Activated CD8-positive, alpha-beta memory T cell treated with anti-CD3 and anti-CD28 coated beads, Interleukin-2, amount 10 ng/mL, durations not matched to agents 7 days and 5 days (primary cell): ENCODE measurements at regions not wholly inside any gene's neighbourhood (a gene's known extent, or its start where the extent isn't known, plus 50 kb on each side); places are given as distances from the start of the nearest gene placed in this dataset.

Experiments
- ATAC-seq: fragments of 150-1000 bp; cut with Tn5 transposase; one replicate; pipeline ENCODE4 v1.10.0; 2021; ENCODE audit warnings: moderate library complexity
- CTCF ChIA-PET: fragments of 350-600 bp; sonication (Branson Sonifier 250); formaldehyde crosslinking; loops from one replicate; lab custom pipeline; 2021; ENCODE audit warnings: antibody characterized with exemption; lab: Charles Lee
- DNase-seq: peaks from one replicate; pipeline ENCODE4 v3.0.0-alpha.2; 2020
- H3K27ac Mint-ChIP-seq: one replicate; pipeline ENCODE4 v1.8.0; 2021; ENCODE audit warnings: mild to moderate bottlenecking, mixed read lengths
- H3K27me3 Mint-ChIP-seq: one replicate; pipeline ENCODE4 v1.8.0; 2021; ENCODE audit warnings: mixed read lengths
- H3K36me3 Mint-ChIP-seq: one replicate; pipeline ENCODE4 v1.8.0; 2021; ENCODE audit warnings: mild to moderate bottlenecking, mixed read lengths
- H3K4me1 Mint-ChIP-seq: one replicate; pipeline ENCODE4 v1.8.0; 2021; ENCODE audit warnings: mixed read lengths
- H3K4me3 Mint-ChIP-seq: one replicate; pipeline ENCODE4 v1.8.0; 2021; ENCODE audit warnings: mild to moderate bottlenecking, moderate library complexity, mixed read lengths
- H3K9me3 Mint-ChIP-seq: one replicate; pipeline ENCODE4 v1.8.0; 2022; ENCODE audit warnings: low read depth, mixed read lengths

DNA sequence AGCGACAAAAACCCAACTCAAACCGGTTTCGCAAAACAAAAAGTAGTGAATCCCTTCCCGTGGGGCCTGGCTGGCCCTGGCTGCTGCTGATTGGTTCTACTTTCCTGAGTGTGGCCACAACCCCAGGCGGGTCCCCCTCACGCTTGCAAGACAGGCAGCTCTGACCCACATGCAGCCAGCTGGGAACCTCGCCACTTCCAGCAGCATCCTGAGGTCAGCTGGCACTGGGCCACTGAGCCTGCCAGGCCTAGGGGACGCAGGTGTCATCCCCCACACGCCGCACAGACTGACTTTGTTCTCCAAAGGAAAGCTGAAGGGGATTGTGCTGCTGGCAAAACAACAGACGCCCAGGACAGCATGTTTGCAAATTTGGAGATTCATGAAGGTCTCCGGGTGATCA is 111.1 kb downstream of the TPRA1 start:
- H3K36me3 Mint-ChIP-seq: no peaks in the 10 kb centered on the region
- peaks cover 20% of the 10 kb centered on the region for H3K4me1 Mint-ChIP-seq
- no peak overlapping the region for H3K4me3 Mint-ChIP-seq
- no peaks in the 10 kb centered on the region for H3K9me3 Mint-ChIP-seq
- ATAC-seq: no peak
- H3K27ac Mint-ChIP-seq: no peak overlapping the region
- peaks cover 78% of the 10 kb centered on the region for H3K27me3 Mint-ChIP-seq
- CTCF ChIA-PET: interaction anchor here (1.3 kb wide), 1 partner anchor 69 kb away, joined by 3 read pairs; no protein-coding TSS in a partner anchor
- no peak for DNase-seq

DNA sequence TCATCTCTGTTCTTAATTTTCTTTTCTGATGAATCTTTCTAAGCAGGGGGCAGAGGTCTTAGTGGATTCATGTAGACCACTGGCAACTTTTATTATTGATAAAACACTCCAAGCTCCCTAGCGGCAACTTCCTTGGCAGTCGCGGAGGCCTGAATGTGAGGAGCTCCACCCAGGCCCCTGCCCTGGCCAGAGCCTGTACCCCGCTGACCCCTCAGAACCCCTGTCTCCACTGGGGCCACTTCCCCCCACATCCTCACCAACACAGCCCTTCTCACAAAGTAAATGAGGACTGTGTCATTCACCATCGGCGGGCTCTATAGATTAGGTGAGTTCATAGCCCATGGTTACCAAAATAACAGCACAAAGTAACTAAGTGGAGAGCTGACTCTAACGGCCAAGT is 111.6 kb downstream of the TPRA1 start:
- Mint-ChIP-seq H3K36me3 (no peaks in the 10 kb centered on the region), H3K4me1 (peaks cover 15% of the 10 kb centered on the region), H3K27me3 (peaks cover 82% of the 10 kb centered on the region), H3K9me3 (no peaks in the 10 kb centered on the region), H3K4me3 (no peak overlapping the region), H3K27ac (no peak overlapping the region)
- ATAC-seq: no peak
- no peak for DNase-seq
- CTCF ChIA-PET: no interaction called here

DNA sequence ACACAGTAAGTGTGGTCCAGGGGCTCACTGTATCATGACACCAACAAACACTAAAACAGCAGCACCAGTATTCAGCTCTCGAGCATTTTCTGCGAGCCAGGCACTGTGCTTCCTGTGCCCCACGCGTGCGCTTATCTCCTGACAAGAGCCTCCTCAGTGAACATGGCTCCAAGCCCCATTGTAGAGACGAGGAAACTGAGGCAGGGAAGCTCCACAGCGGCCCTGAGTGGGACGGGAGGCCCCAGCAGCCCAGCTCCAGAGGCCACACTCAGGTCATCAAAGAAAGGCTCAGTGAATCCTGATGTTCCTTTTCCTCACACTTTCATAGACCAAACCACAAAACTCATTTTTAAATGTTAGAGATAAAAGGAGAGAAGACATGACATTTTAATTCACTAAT is 113.1 kb downstream of the TPRA1 start:
- Mint-ChIP-seq H3K9me3 (no peaks in the 10 kb centered on the region), H3K4me3 (no peak overlapping the region), H3K4me1 (peaks cover under 1% of the 10 kb centered on the region), H3K27me3 (peaks cover 70% of the 10 kb centered on the region), H3K36me3 (no peaks in the 10 kb centered on the region), H3K27ac (no peak overlapping the region)
- CTCF ChIA-PET: no interaction called here
- ATAC-seq (no peak), DNase-seq (no peak)

- DNase-seq (no peak), ATAC-seq (no peak)
- CTCF ChIA-PET: no interaction called here
- Mint-ChIP-seq H3K4me3 (no peak overlapping the region), H3K27me3 (peaks cover 65% of the 10 kb centered on the region), H3K9me3 (no peaks in the 10 kb centered on the region), H3K36me3 (no peaks in the 10 kb centered on the region), H3K27ac (no peak overlapping the region), H3K4me1 (no peaks in the 10 kb centered on the region)
These were observed 113.6 kb downstream of the TPRA1 start for GRCh38 chr3:127476936-127477335.

- ATAC-seq (no peak), DNase-seq (no peak)
- Mint-ChIP-seq H3K4me1 (no peaks in the 10 kb centered on the region), H3K36me3 (no peaks in the 10 kb centered on the region), H3K27ac (no peak overlapping the region), H3K9me3 (no peaks in the 10 kb centered on the region), H3K4me3 (no peak overlapping the region), H3K27me3 (peaks cover 61% of the 10 kb centered on the region)
- CTCF ChIA-PET: no interaction called here
These were observed 114.4 kb downstream of the TPRA1 start for GRCh38 chr3:127475975-127476705.

DNA sequence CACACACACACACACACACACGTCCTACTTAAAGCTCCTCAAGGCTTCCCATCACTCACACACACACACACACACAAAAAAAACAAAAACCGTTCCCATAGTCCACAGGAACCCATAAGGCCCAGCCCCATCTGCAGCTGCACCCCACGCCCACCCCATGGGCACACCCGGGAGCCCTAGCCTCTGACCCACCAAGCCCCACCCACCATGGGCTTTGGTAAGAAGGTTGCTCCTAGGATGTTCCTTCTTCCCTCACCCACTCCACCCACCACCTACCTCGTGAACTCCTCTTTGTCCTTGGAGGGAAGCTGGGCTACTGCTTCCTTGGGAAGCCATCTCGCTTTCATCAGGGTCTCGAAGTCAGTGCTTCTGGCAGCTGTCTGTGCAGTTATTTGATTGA is 115.1 kb downstream of the TPRA1 start:
- no peak overlapping the region for H3K4me3 Mint-ChIP-seq
- H3K27ac Mint-ChIP-seq: no peak overlapping the region
- no peak for DNase-seq
- peaks cover 54% of the 10 kb centered on the region for H3K27me3 Mint-ChIP-seq
- no peaks in the 10 kb centered on the region for H3K4me1 Mint-ChIP-seq
- no peaks in the 10 kb centered on the region for H3K36me3 Mint-ChIP-seq
- CTCF ChIA-PET: no interaction called here
- no peaks in the 10 kb centered on the region for H3K9me3 Mint-ChIP-seq
- no peak for ATAC-seq

GRCh38 chr3:127473244-127474024 is 117.1 kb downstream of the TPRA1 start:
- no peaks in the 10 kb centered on the region for H3K9me3 Mint-ChIP-seq
- no peak overlapping the region for H3K27ac Mint-ChIP-seq
- ATAC-seq (no peak), DNase-seq (no peak)
- H3K27me3 Mint-ChIP-seq: peaks cover 41% of the 10 kb centered on the region
- H3K4me3 Mint-ChIP-seq: no peak overlapping the region
- H3K4me1 Mint-ChIP-seq: no peaks in the 10 kb centered on the region
- CTCF ChIA-PET: interaction anchor here (1.1 to 1.6 kb wide), 2 partner anchors 15 to 18 kb away, joined by 3 to 6 read pairs; no protein-coding TSS in a partner anchor
- H3K36me3 Mint-ChIP-seq: no peaks in the 10 kb centered on the region

DNA sequence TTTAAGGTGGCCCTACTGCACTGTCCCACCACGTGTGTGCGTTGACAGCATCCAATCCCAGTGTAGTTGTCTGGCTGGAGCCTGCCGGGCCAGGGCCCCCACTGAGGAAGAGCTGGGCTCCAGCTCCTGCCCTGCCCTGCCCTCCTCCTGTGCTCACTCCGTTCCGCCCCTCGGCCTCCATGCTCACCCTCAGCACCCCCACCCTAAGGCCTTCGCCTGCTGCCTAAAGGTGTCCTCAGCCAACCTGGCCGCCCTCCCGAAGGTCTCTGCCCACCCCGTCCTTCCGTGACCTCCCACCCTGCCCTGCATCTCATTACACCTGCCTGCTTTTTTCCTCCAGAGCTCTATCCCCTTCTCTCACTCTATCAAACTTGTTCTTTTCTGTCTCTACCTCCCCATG is 118.0 kb downstream of the TPRA1 start:
- DNase-seq (no peak), ATAC-seq (no peak)
- no peaks in the 10 kb centered on the region for H3K36me3 Mint-ChIP-seq
- H3K27me3 Mint-ChIP-seq: peaks cover 43% of the 10 kb centered on the region
- H3K4me3 Mint-ChIP-seq: no peak overlapping the region
- H3K9me3 Mint-ChIP-seq: peaks cover 5% of the 10 kb centered on the region
- CTCF ChIA-PET: interaction anchor here (1.6 kb wide), 1 partner anchor 17 kb away, joined by 6 read pairs; no protein-coding TSS in a partner anchor
- peaks cover 2% of the 10 kb centered on the region for H3K4me1 Mint-ChIP-seq
- no peak overlapping the region for H3K27ac Mint-ChIP-seq

GRCh38 chr3:127471142-127471541 is 119.4 kb downstream of the TPRA1 start:
- Mint-ChIP-seq H3K36me3 (no peaks in the 10 kb centered on the region), H3K4me1 (peaks cover 2% of the 10 kb centered on the region), H3K27ac (no peak overlapping the region), H3K27me3 (peaks cover 33% of the 10 kb centered on the region), H3K9me3 (peaks cover 5% of the 10 kb centered on the region), H3K4me3 (no peak overlapping the region)
- ATAC-seq (no peak), DNase-seq (no peak)
- CTCF ChIA-PET: interaction anchor here (1.1 kb wide), 1 partner anchor 15 kb away, joined by 3 read pairs; no protein-coding TSS in a partner anchor

- Mint-ChIP-seq H3K4me1 (peaks cover 2% of the 10 kb centered on the region), H3K27ac (no peak overlapping the region), H3K36me3 (no peaks in the 10 kb centered on the region), H3K4me3 (no peak overlapping the region), H3K27me3 (peaks cover 26% of the 10 kb centered on the region), H3K9me3 (peaks cover 5% of the 10 kb centered on the region)
- ATAC-seq: no peak
- DNase-seq: no peak
- CTCF ChIA-PET: interaction anchor here (1.1 kb wide), 1 partner anchor 14 kb away, joined by 3 read pairs; no protein-coding TSS in a partner anchor
These were observed 120.8 kb downstream of the TPRA1 start for GRCh38 chr3:127469760-127470159.

GRCh38 chr3:127467391-127467790 is 123.1 kb downstream of the TPRA1 start:
- CTCF ChIA-PET: interaction anchor here (1.6 kb wide), 1 partner anchor 12 kb away, joined by 3 read pairs; no protein-coding TSS in a partner anchor
- H3K4me3 Mint-ChIP-seq: no peak overlapping the region

GRCh38 chr3:127464642-127465041 is 125.9 kb downstream of the TPRA1 start:
- CTCF ChIA-PET: interaction anchor here (2.1 kb wide), 1 partner anchor 9 kb away, joined by 6 read pairs; no protein-coding TSS in a partner anchor
- Mint-ChIP-seq H3K4me1 (peaks cover 2% of the 10 kb centered on the region), H3K27ac (no peak overlapping the region), H3K4me3 (no peak overlapping the region), H3K27me3 (peaks cover 24% of the 10 kb centered on the region), H3K36me3 (no peaks in the 10 kb centered on the region), H3K9me3 (peaks cover 5% of the 10 kb centered on the region)
- DNase-seq: no peak
- ATAC-seq: no peak

More at GRCh38 chr3:127467391-127467790, 123.1 kb downstream of the TPRA1 start:
- no peaks in the 10 kb centered on the region for H3K36me3 Mint-ChIP-seq
- peaks cover 5% of the 10 kb centered on the region for H3K9me3 Mint-ChIP-seq
- ATAC-seq (no peak), DNase-seq (no peak)
- peaks cover 2% of the 10 kb centered on the region for H3K4me1 Mint-ChIP-seq
- no peak overlapping the region for H3K27ac Mint-ChIP-seq
- H3K27me3 Mint-ChIP-seq: peaks cover 25% of the 10 kb centered on the region

DNA sequence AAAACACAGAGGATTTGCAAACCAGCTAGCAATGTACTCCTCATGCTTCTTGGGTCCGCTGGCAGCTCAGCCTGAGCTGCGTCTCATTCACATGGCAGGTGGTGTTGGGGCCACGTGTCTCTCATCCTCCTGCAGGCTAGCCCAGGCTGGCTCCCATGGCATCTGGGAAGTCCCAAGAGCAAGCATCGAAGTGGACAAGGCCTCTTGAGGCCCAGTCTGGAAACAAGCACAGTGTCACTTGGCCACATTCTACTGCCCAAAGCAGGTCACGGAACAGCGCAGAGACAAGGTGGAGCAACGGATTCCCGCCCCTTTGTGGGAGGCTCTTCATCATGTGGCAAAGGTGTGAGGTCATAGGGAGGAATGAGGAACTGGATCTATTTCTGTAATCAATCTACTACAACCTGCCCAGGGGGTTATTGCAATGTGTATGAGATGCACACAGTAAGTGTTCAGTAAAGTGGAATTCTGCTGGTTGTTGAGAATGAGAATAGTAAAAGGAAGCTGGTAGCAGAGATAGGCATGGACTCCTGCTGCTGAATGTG is 128.3 kb downstream of the TPRA1 start:
- H3K27ac Mint-ChIP-seq: no peak overlapping the region
- CTCF ChIA-PET: no interaction called here

More for the DNA sequence above, 128.3 kb downstream of the TPRA1 start:
- H3K36me3 Mint-ChIP-seq: no peaks in the 10 kb centered on the region
- H3K4me1 Mint-ChIP-seq: no peaks in the 10 kb centered on the region
- ATAC-seq (no peak), DNase-seq (no peak)
- H3K9me3 Mint-ChIP-seq: no peaks in the 10 kb centered on the region
- no peak overlapping the region for H3K4me3 Mint-ChIP-seq
- H3K27me3 Mint-ChIP-seq: peaks cover 36% of the 10 kb centered on the region
